HCT116 (cell line): ENCODE measurements at regions not wholly inside any gene's neighbourhood (a gene's known extent, or its start where the extent isn't known, plus 50 kb on each side); places are given as distances from the start of the nearest gene placed in this dataset.

ENCODE experiments used
- ATAC-seq: fragments of 200-7000 bp; cut with Tn5 transposase; 2 replicates; pipeline ENCODE4 v1.9.1; 2020; ENCODE audit warnings: mild to moderate bottlenecking, moderate library complexity
- BruUV-seq: library from RNA; stranded (reverse); fragments of 400-500 nt; replicated peaks from 2 replicates; lab custom pipeline; 2021; lab: Mats Ljungman, UMichigan
- CTCF ChIA-PET: fragments of 300-600 bp; sonication (Branson Sonifier 250); formaldehyde crosslinking; loops from one replicate; lab custom pipeline; 2021; ENCODE audit warnings: antibody characterized with exemption; lab: Charles Lee
- POLR2A ChIA-PET: fragments of 300-600, 350-600 bp; sonication (Branson Sonifier 250); formaldehyde crosslinking; loops from one replicate; lab custom pipeline; 2021; ENCODE audit warnings: antibody characterized with exemption; lab: Charles Lee
- RAD21 ChIA-PET, 2 experiments: fragments of 300-600 bp; sonication (Branson Sonifier 250); formaldehyde crosslinking; loops; one replicate each; lab custom pipeline; 2023; ENCODE audit warnings: low total read pairs in 2 of 2; ENCODE audit not compliant: uncharacterized antibody in 2 of 2, unreplicated experiment in 2 of 2, low non-redundant PET in 1 of 2; lab: Charles Lee
- DNase-seq: peaks from one replicate; pipeline ENCODE4 v3.0.0-alpha.2; 2010; ENCODE audit warnings: low read depth, low spot score
- H2AFZ ChIP-seq: fragments of 200-600 bp; shearing (Covaris generic), sonication (generic); 2 replicates; pipeline ENCODE4 v1.6.1; 2017; ENCODE audit warnings: low read depth, mixed run types, mixed read lengths, antibody characterized with exemption, low read length; ENCODE audit not compliant: poor library complexity, severe bottlenecking
- H3K27ac ChIP-seq: 2 replicates; pipeline ENCODE4 v1.5.1; 2012; ENCODE audit warnings: low read depth, low read length
- H3K27me3 ChIP-seq: fragments of 200-600 bp; sonication (generic); 2 replicates; pipeline ENCODE4 v1.6.1; 2016; ENCODE audit warnings: mixed run types, low read length, mixed read lengths; ENCODE audit not compliant: insufficient read depth
- H3K36me3 ChIP-seq, 2 experiments: fragments of 200-500 bp in 1 of 2; fragments of 200-600 bp in 1 of 2; sonication (Bioruptor generic) in 1 of 2; sonication (generic) in 1 of 2; 2 replicates each; pipeline versions ENCODE4 v1.5.1 to v1.6.1; 2014 to 2016; ENCODE audit warnings: low read length in 2 of 2, inconsistent platforms in 1 of 2, mixed read lengths in 1 of 2, mixed run types in 1 of 2; ENCODE audit not compliant: insufficient read depth in 2 of 2, control insufficient read depth in 1 of 2
- H3K4me1 ChIP-seq, 2 experiments: fragments of 200-600 bp in 1 of 2; sonication (generic) in 1 of 2; 2 replicates each; pipeline versions ENCODE4 v1.5.1 to v1.6.1; 2012 to 2017; ENCODE audit warnings: low read length in 2 of 2, inconsistent platforms in 1 of 2, mild to moderate bottlenecking in 1 of 2, mixed read lengths in 1 of 2, mixed run types in 1 of 2, moderate library complexity in 1 of 2; ENCODE audit not compliant: insufficient read depth in 2 of 2, control insufficient read depth in 1 of 2
- H3K4me2 ChIP-seq: fragments of 200-600 bp; sonication (generic); 2 replicates; pipeline ENCODE4 v1.6.1; 2017; ENCODE audit warnings: mixed run types, low read length, mixed read lengths
- H3K4me3 ChIP-seq, 2 experiments: fragments of 200-600 bp in 1 of 2; sonication (generic) in 1 of 2; replicated peaks in 1 of 2; 2 replicates each; pipeline ENCODE4 v1.5.1; 2011 to 2016; ENCODE audit warnings: low read length in 2 of 2, control low read depth in 1 of 2, low read depth in 1 of 2, mild to moderate bottlenecking in 1 of 2, mixed read lengths in 1 of 2, mixed run types in 1 of 2
- H3K79me2 ChIP-seq: fragments of 200-600 bp; sonication (generic); 2 replicates; pipeline ENCODE4 v1.6.1; 2017; ENCODE audit warnings: mild to moderate bottlenecking, mixed run types, low read length, moderate library complexity, mixed read lengths; ENCODE audit not compliant: insufficient read depth
- H3K9ac ChIP-seq: fragments of 200-600 bp; sonication (generic); 2 replicates; pipeline ENCODE4 v1.6.1; 2016; ENCODE audit warnings: low read length, mixed read lengths
- H3K9me2 ChIP-seq: fragments of 200-600 bp; sonication (generic), shearing (Covaris generic); 2 replicates; pipeline ENCODE4 v1.6.1; 2017; ENCODE audit warnings: mixed run types, mild to moderate bottlenecking, moderate library complexity; ENCODE audit not compliant: insufficient read depth
- H3K9me3 ChIP-seq, 2 experiments: fragments of 200-500 bp in 1 of 2; fragments of 200-600 bp in 1 of 2; sonication (Bioruptor generic) in 1 of 2; sonication (generic) in 1 of 2; 2 replicates each; pipeline ENCODE4 v1.6.1; 2014 to 2017; ENCODE audit warnings: low read length in 2 of 2, mixed read lengths in 2 of 2, inconsistent platforms in 1 of 2, low read depth in 1 of 2, mild to moderate bottlenecking in 1 of 2, mixed run types in 1 of 2, moderate library complexity in 1 of 2; ENCODE audit not compliant: control insufficient read depth in 1 of 2, insufficient read depth in 1 of 2
- H4K20me1 ChIP-seq: fragments of 200-600 bp; sonication (generic), shearing (Covaris generic); 2 replicates; pipeline ENCODE4 v1.6.1; 2017; ENCODE audit warnings: mixed run types, mild to moderate bottlenecking, moderate library complexity; ENCODE audit not compliant: insufficient read depth
- ATF3 ChIP-seq: IDR thresholded peaks from 2 replicates; pipeline ENCODE4 v1.6.1; 2012
- FOSL1 ChIP-seq: IDR thresholded peaks from 2 replicates; pipeline ENCODE4 v1.6.1; 2012; ENCODE audit warnings: low read depth
- MAX ChIP-seq: IDR thresholded peaks from 2 replicates; pipeline ENCODE4 v1.6.1; 2012
- RAD21 ChIP-seq: IDR thresholded peaks from 2 replicates; pipeline ENCODE4 v1.6.1; 2012; ENCODE audit warnings: low read depth, mild to moderate bottlenecking
- REST ChIP-seq: IDR thresholded peaks from 2 replicates; pipeline ENCODE4 v1.6.1; 2012; ENCODE audit warnings: low read depth
- SIN3A ChIP-seq: IDR thresholded peaks from 2 replicates; pipeline ENCODE4 v1.6.1; 2012; ENCODE audit warnings: low read depth
- ZBTB33 ChIP-seq: IDR thresholded peaks from 2 replicates; pipeline ENCODE4 v1.6.1; 2011; ENCODE audit warnings: mild to moderate bottlenecking, low read length, moderate library complexity; ENCODE audit not compliant: insufficient replicate concordance; ENCODE audit errors: extremely low read depth
- ZNF274 ChIP-seq: fragments of 200-500 bp; sonication (Bioruptor generic); IDR thresholded peaks from 2 replicates; pipeline ENCODE4 v1.6.1; 2014; ENCODE audit warnings: mild to moderate bottlenecking, low read depth, low read length, inconsistent platforms
- intact Hi-C: fragments of 100-400 bp; cut with micrococcal nuclease; formaldehyde crosslinking; loops from 2 replicates; pipeline ENCODE4 v1.10.0; 2022

- ChIA-PET POLR2A (no interaction called here), RAD21 (no interaction called here), CTCF (interaction anchor here (0.5 kb wide), 1 partner anchor 450 kb away, joined by 3 read pairs; no protein-coding TSS in a partner anchor)
- DNase-seq, result no peak
- H2AFZ ChIP-seq, result no peak overlapping the region
- intact Hi-C loops, result no loop called here
- H3K4me2 ChIP-seq, result no peak overlapping the region
- H3K9ac ChIP-seq, result no peak overlapping the region
- no peak overlapping the region for H3K4me3 ChIP-seq
- no peak for ATAC-seq
- H4K20me1 ChIP-seq, result no peaks in the 10 kb centered on the region
- H3K27me3 ChIP-seq, result no peaks in the 10 kb centered on the region
- TF ChIP-seq RAD21 (no peak), SIN3A (no peak), REST (no peak)
- H3K36me3 ChIP-seq, result no peaks in the 10 kb centered on the region
- no peak overlapping the region for H3K27ac ChIP-seq
- BruUV-seq, result no TSS peak
- H3K9me3 ChIP-seq, result no peaks in the 10 kb centered on the region
- no peaks in the 10 kb centered on the region for H3K79me2 ChIP-seq
- peaks cover 0 to 12% of the 10 kb centered on the region in 2 experiments; a peak in 1 of 4 replicates for H3K4me1 ChIP-seq
- H3K9me2 ChIP-seq, result no peaks in the 10 kb centered on the region
These were observed 63.5 kb upstream of the ADGRF1 start for GRCh38 chr6:47105469-47106178.

- Histone ChIP-seq H3K9me3 (no peaks in the 10 kb centered on the region), H3K9ac (no peak overlapping the region), H3K36me3 (no peaks in the 10 kb centered on the region), H3K4me2 (no peak overlapping the region), H3K27ac (no peak overlapping the region), H4K20me1 (no peaks in the 10 kb centered on the region), H3K9me2 (no peaks in the 10 kb centered on the region), H3K27me3 (no peaks in the 10 kb centered on the region), H3K79me2 (no peaks in the 10 kb centered on the region), H3K4me1 (peaks cover 0 to 12% of the 10 kb centered on the region in 2 experiments; a peak in 1 of 4 replicates), H3K4me3 (no peak overlapping the region), H2AFZ (no peak overlapping the region)
- TF ChIP-seq ZNF274, result no peak
- TF ChIP-seq MAX, result no peak
- no peak for TF ChIP-seq RAD21
- TF ChIP-seq FOSL1, result no peak
- TF ChIP-seq ATF3, result no peak
- TF ChIP-seq ZBTB33, result no peak
- CTCF ChIA-PET, result no interaction called here
- BruUV-seq, result no TSS peak
- DNase-seq (no peak), ATAC-seq (no peak)
- RAD21 ChIA-PET, result no interaction called here
- intact Hi-C loops, result no loop called here
- POLR2A ChIA-PET, result no interaction called here
These were observed 61.8 kb upstream of the ADGRF1 start for GRCh38 chr6:47103931-47104330.
